OCI-LY7 (cell line): ENCODE measurements at regions not wholly inside any gene's neighbourhood (a gene's known extent, or its start where the extent isn't known, plus 50 kb on each side); places are given as distances from the start of the nearest gene placed in this dataset.

ENCODE experiments used
- BruUV-seq: library from RNA; stranded (reverse); fragments of 400-500 nt; replicated peaks from 2 replicates; lab custom pipeline; 2021; lab: Mats Ljungman, UMichigan
- CTCF ChIA-PET: fragments of 300-600 bp; sonication (Branson Sonifier 250); formaldehyde crosslinking; loops from one replicate; lab custom pipeline; 2022; ENCODE audit warnings: antibody characterized with exemption; ENCODE audit not compliant: unreplicated experiment; lab: Charles Lee
- POLR2A ChIA-PET: fragments of 300-600 bp; sonication (Branson Sonifier 250); formaldehyde crosslinking; loops from one replicate; lab custom pipeline; 2022; ENCODE audit warnings: antibody characterized with exemption; lab: Charles Lee
- DNase-seq: peaks from one replicate; pipeline ENCODE4 v3.0.0-alpha.2; 2015; ENCODE audit warnings: low spot score
- H2AFZ ChIP-seq: fragments of 200-600 bp; sonication (generic), shearing (Covaris generic); 2 replicates; pipeline ENCODE4 v1.6.1; 2014; ENCODE audit warnings: mild to moderate bottlenecking, antibody characterized with exemption, low read length, moderate library complexity
- H3K27ac ChIP-seq: fragments of 200-600 bp; sonication (generic); 2 replicates; pipeline ENCODE4 v1.5.1; 2014; ENCODE audit warnings: mixed run types, low read depth, mild to moderate bottlenecking, moderate library complexity, low read length, inconsistent platforms; ENCODE audit not compliant: poor library complexity, severe bottlenecking
- H3K36me3 ChIP-seq: fragments of 200-600 bp; sonication (generic); 2 replicates; pipeline ENCODE4 v1.6.1; 2014; ENCODE audit warnings: mild to moderate bottlenecking, antibody characterized with exemption, low read length, moderate library complexity, mixed read lengths; ENCODE audit not compliant: insufficient read depth
- H3K4me1 ChIP-seq: fragments of 200-600 bp; sonication (generic); 2 replicates; pipeline ENCODE4 v1.5.1; 2014; ENCODE audit warnings: mild to moderate bottlenecking, low read length; ENCODE audit not compliant: insufficient read depth, poor library complexity, severe bottlenecking
- H3K4me2 ChIP-seq: fragments of 200-600 bp; sonication (generic); 2 replicates; pipeline ENCODE4 v1.6.1; 2014; ENCODE audit warnings: mild to moderate bottlenecking, low read length
- H3K4me3 ChIP-seq: fragments of 200-600 bp; sonication (generic); 2 replicates; pipeline ENCODE4 v1.5.1; 2014; ENCODE audit warnings: mild to moderate bottlenecking, low read depth, low read length; ENCODE audit not compliant: poor library complexity, severe bottlenecking
- H3K79me2 ChIP-seq: fragments of 200-600 bp; sonication (generic); 2 replicates; pipeline ENCODE4 v1.6.1; 2016; ENCODE audit warnings: low read depth, mild to moderate bottlenecking, low read length, moderate library complexity, mixed read lengths; ENCODE audit not compliant: insufficient read depth
- H3K9me2 ChIP-seq: fragments of 200-600 bp; sonication (generic); 2 replicates; pipeline ENCODE4 v1.6.1; 2016; ENCODE audit warnings: mild to moderate bottlenecking, low read length, mixed read lengths; ENCODE audit not compliant: insufficient read depth
- H3K9me3 ChIP-seq: fragments of 200-600 bp; sonication (generic); 2 replicates; pipeline ENCODE4 v1.6.1; 2014; ENCODE audit warnings: mild to moderate bottlenecking, mixed run types, low read length, mixed read lengths
- H4K20me1 ChIP-seq: fragments of 200-600 bp; sonication (generic); 2 replicates; pipeline ENCODE4 v1.6.1; 2014; ENCODE audit warnings: mild to moderate bottlenecking, antibody characterized with exemption, low read length, moderate library complexity, mixed read lengths; ENCODE audit not compliant: insufficient read depth
- CTCF ChIP-seq: fragments of 200-600 bp; sonication (generic); conservative IDR thresholded peaks from 2 replicates; pipeline ENCODE4 v1.5.1; 2014; ENCODE audit warnings: mild to moderate bottlenecking, antibody characterized with exemption, low read length, moderate library complexity, mixed read lengths
- EZH2phosphoT487 ChIP-seq: fragments of 200-600 bp; sonication (generic); IDR thresholded peaks from 2 replicates; pipeline ENCODE4 v1.6.1; 2018; ENCODE audit warnings: low read depth, borderline replicate concordance, mild to moderate bottlenecking, mixed run types, antibody characterized with exemption, low read length, moderate library complexity, mixed read lengths
- intact Hi-C: fragments of 100-400 bp; cut with micrococcal nuclease; formaldehyde crosslinking; loops from one replicate; pipeline ENCODE4 v1.10.0; 2022; ENCODE audit not compliant: unreplicated experiment

- POLR2A ChIA-PET, result interaction anchor here (0.6 to 0.9 kb wide), 2 partner anchors 14 to 161 kb away, joined by 3 read pairs; no protein-coding TSS in a partner anchor
- no peaks in the 10 kb centered on the region for H3K4me1 ChIP-seq
- H2AFZ ChIP-seq, result peak overlapping the region; percentile 45; the same call in 1 of the 2 replicates
- H3K27ac ChIP-seq, result no peak overlapping the region
- peak; percentile 81 for TF ChIP-seq CTCF
- no peak for TF ChIP-seq EZH2phosphoT487
- no TSS peak for BruUV-seq
- no peaks in the 10 kb centered on the region for H3K79me2 ChIP-seq
- no peaks in the 10 kb centered on the region for H3K9me2 ChIP-seq
- H4K20me1 ChIP-seq, result no peaks in the 10 kb centered on the region
- no peaks in the 10 kb centered on the region for H3K36me3 ChIP-seq
- peak; percentile 60 for DNase-seq
- intact Hi-C loops, result loop anchor here (1.0 to 10.0 kb wide), 2 partner anchors 28 to 383 kb away; no protein-coding TSS in a partner anchor
- peak overlapping the region; percentile 38 for H3K4me3 ChIP-seq
- peak overlapping the region; percentile 42; the same call in 1 of the 2 replicates for H3K4me2 ChIP-seq
- H3K9me3 ChIP-seq, result 0 out of 2 replicates have a peak, but pooled peaks cover 8% of the 10 kb centered on the region
- CTCF ChIA-PET, result interaction anchor here (0.5 to 1.1 kb wide), 5 partner anchors 10 to 216 kb away, joined by 3 read pairs; no protein-coding TSS in a partner anchor
These were observed 73.0 kb upstream of the KCTD1 start for GRCh38 chr18:26621161-26622026.

GRCh38 chr18:26619350-26619749, 71.0 kb upstream of the KCTD1 start:
- DNase-seq, result no peak
- intact Hi-C loops, result no loop called here
- H3K4me2 ChIP-seq, result no peak overlapping the region
- H3K79me2 ChIP-seq, result no peaks in the 10 kb centered on the region
- TF ChIP-seq EZH2phosphoT487 (no peak), CTCF (no peak)
- H3K9me3 ChIP-seq, result 0 out of 2 replicates have a peak, but pooled peaks cover under 1% of the 10 kb centered on the region
- H2AFZ ChIP-seq, result no peak overlapping the region
- no TSS peak for BruUV-seq
- H4K20me1 ChIP-seq, result no peaks in the 10 kb centered on the region
- ChIA-PET POLR2A (interaction anchor here (0.6 to 0.9 kb wide), 2 partner anchors 36 to 42 kb away, joined by 3 to 6 read pairs; no protein-coding TSS in a partner anchor), CTCF (no interaction called here)
- no peaks in the 10 kb centered on the region for H3K36me3 ChIP-seq
- no peaks in the 10 kb centered on the region for H3K9me2 ChIP-seq
- no peak overlapping the region for H3K4me3 ChIP-seq
- no peaks in the 10 kb centered on the region for H3K4me1 ChIP-seq
- H3K27ac ChIP-seq, result no peak overlapping the region
